Loucy (cell line): ENCODE measurements at regions not wholly inside any gene's neighbourhood (a gene's known extent, or its start where the extent isn't known, plus 50 kb on each side); places are given as distances from the start of the nearest gene placed in this dataset.

ENCODE experiments used
- H2AFZ ChIP-seq: fragments of 200-600 bp; sonication (generic); 2 replicates; pipeline ENCODE4 v1.6.0; 2016; ENCODE audit warnings: antibody characterized with exemption, mild to moderate bottlenecking, low read length, moderate library complexity
- H3F3A ChIP-seq: fragments of 200-600 bp; 2 replicates; pipeline ENCODE4 v1.6.0; 2016; ENCODE audit warnings: antibody characterized with exemption, low read depth, mild to moderate bottlenecking
- H3K27me3 ChIP-seq: fragments of 200-600 bp; sonication (generic); 2 replicates; pipeline ENCODE4 v1.6.1; 2014; ENCODE audit warnings: low read length, mild to moderate bottlenecking; ENCODE audit not compliant: insufficient read depth, poor library complexity, severe bottlenecking
- H3K36me3 ChIP-seq: fragments of 200-600 bp; sonication (generic); 2 replicates; pipeline ENCODE4 v1.6.1; 2016; ENCODE audit warnings: low read length; ENCODE audit not compliant: insufficient read depth
- H3K4me1 ChIP-seq: fragments of 200-600 bp; sonication (generic); 2 replicates; pipeline ENCODE4 v1.5.1; 2014; ENCODE audit warnings: low read length, mild to moderate bottlenecking; ENCODE audit not compliant: insufficient read depth, poor library complexity, severe bottlenecking
- H3K4me2 ChIP-seq: fragments of 200-600 bp; sonication (generic); 2 replicates; pipeline ENCODE4 v1.6.0; 2014; ENCODE audit warnings: antibody characterized with exemption, low read length, low read depth, mild to moderate bottlenecking; ENCODE audit not compliant: poor library complexity, severe bottlenecking
- H3K4me3 ChIP-seq: fragments of 200-600 bp; sonication (generic); 2 replicates; pipeline ENCODE4 v1.5.1; 2014; ENCODE audit warnings: low read length, mild to moderate bottlenecking, mixed read lengths; ENCODE audit not compliant: poor library complexity, severe bottlenecking
- H3K79me2 ChIP-seq: fragments of 200-600 bp; sonication (generic); 2 replicates; pipeline ENCODE4 v1.6.1; 2014; ENCODE audit warnings: low read length; ENCODE audit not compliant: insufficient read depth
- H3K9ac ChIP-seq: fragments of 200-600 bp; sonication (generic); 2 replicates; pipeline ENCODE4 v1.6.0; 2014; ENCODE audit warnings: mild to moderate bottlenecking, low read depth, low read length, moderate library complexity; ENCODE audit not compliant: poor library complexity, severe bottlenecking
- H3K9me2 ChIP-seq: fragments of 200-600 bp; sonication (generic); replicated peaks from 2 replicates; pipeline ENCODE4 v1.6.1; 2016; ENCODE audit warnings: low read depth, low read length, mixed read lengths
- H3K9me3 ChIP-seq: fragments of 200-600 bp; sonication (generic); 2 replicates; pipeline ENCODE4 v1.6.1; 2014; ENCODE audit warnings: mild to moderate bottlenecking, antibody characterized with exemption, low read length, low read depth; ENCODE audit not compliant: insufficient read depth
- H4K20me1 ChIP-seq: fragments of 200-600 bp; sonication (generic); 2 replicates; pipeline ENCODE4 v1.6.0; 2014; ENCODE audit warnings: antibody characterized with exemption, low read length, mild to moderate bottlenecking; ENCODE audit not compliant: insufficient read depth, poor library complexity, severe bottlenecking
- CTCF ChIP-seq: fragments of 200-600 bp; sonication (generic); conservative IDR thresholded peaks from 2 replicates; pipeline ENCODE4 v1.5.1; 2014; ENCODE audit warnings: mild to moderate bottlenecking, antibody characterized with exemption, low read length
- EZH2phosphoT487 ChIP-seq: fragments of 200-600 bp; IDR thresholded peaks from 2 replicates; pipeline ENCODE4 v1.6.1; 2018; ENCODE audit warnings: antibody characterized with exemption, mild to moderate bottlenecking, moderate library complexity, borderline replicate concordance

GRCh38 chr20:60494476-60494875 lies 536.3 kb downstream of the CDH26 start:
- Histone ChIP-seq H3K9me3 (no peaks in the 10 kb centered on the region), H3K36me3 (no peaks in the 10 kb centered on the region), H2AFZ (no peak overlapping the region), H3K27me3 (no peaks in the 10 kb centered on the region), H3K4me1 (no peaks in the 10 kb centered on the region), H4K20me1 (no peaks in the 10 kb centered on the region), H3K4me3 (no peak overlapping the region), H3K4me2 (no peak overlapping the region), H3F3A (no peaks in the 10 kb centered on the region), H3K79me2 (no peaks in the 10 kb centered on the region), H3K9ac (no peak overlapping the region), H3K9me2 (no peaks in the 10 kb centered on the region)
- no peak for TF ChIP-seq EZH2phosphoT487
- no peak for TF ChIP-seq CTCF

DNA sequence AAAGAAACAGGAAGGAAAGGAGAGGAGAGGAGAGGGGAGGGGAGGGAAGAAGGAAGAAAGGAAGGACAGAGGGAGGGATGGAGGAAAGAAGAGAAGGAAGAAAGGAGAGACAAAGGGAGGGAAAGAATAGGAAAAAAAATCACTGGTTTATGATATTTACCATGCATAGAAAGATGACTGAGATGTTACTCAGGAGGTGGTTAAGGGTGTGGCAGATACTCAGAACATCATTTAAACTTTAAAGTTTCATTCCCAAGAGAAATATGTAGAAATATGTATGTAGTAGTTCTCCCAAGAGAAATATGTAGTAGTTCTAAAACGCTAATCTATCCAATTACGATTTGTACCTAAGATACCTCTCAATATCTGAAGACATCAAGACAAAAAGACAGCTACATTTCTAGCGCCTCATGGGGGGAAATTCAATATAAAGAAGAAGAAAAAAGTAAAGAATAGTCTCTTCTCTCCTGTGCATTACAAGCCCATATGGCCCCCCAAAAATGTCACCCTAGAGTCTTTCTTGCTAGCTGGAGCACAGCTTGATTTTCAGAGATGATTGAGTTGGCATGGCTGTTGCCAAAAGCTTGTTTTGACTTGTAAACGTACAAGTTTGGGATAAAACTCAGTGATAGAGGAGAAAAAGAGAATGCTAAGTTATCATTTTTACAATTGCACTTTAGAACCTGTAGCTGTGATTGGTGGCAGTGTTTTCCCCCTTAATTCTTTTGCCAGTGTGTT lies 539.2 kb downstream of the CDH26 start:
- Histone ChIP-seq H3K9ac (no peak overlapping the region), H3F3A (no peaks in the 10 kb centered on the region), H3K9me3 (no peaks in the 10 kb centered on the region), H3K27me3 (no peaks in the 10 kb centered on the region), H3K36me3 (no peaks in the 10 kb centered on the region), H3K4me2 (no peak overlapping the region), H3K79me2 (no peaks in the 10 kb centered on the region), H2AFZ (no peak overlapping the region), H3K4me1 (no peaks in the 10 kb centered on the region), H3K4me3 (no peak overlapping the region), H3K9me2 (no peaks in the 10 kb centered on the region), H4K20me1 (no peaks in the 10 kb centered on the region)
- TF ChIP-seq EZH2phosphoT487 = no peak

GRCh38 chr20:60500038-60500701 lies 541.9 kb downstream of the CDH26 start:
- no peak overlapping the region for H3K9ac ChIP-seq
- H3F3A ChIP-seq = no peaks in the 10 kb centered on the region
- H3K36me3 ChIP-seq = no peaks in the 10 kb centered on the region
- H2AFZ ChIP-seq = no peak overlapping the region
- H3K4me1 ChIP-seq = no peaks in the 10 kb centered on the region
- no peak overlapping the region for H3K4me3 ChIP-seq
- no peak overlapping the region for H3K4me2 ChIP-seq
- H3K9me3 ChIP-seq = no peaks in the 10 kb centered on the region
- TF ChIP-seq CTCF (no peak), EZH2phosphoT487 (no peak)
- no peaks in the 10 kb centered on the region for H3K9me2 ChIP-seq
- H3K27me3 ChIP-seq = no peaks in the 10 kb centered on the region
- H4K20me1 ChIP-seq = no peaks in the 10 kb centered on the region
- no peaks in the 10 kb centered on the region for H3K79me2 ChIP-seq
